ENCODE measurements at regions not wholly inside any gene's neighbourhood (a gene's known extent, or its start where the extent isn't known, plus 50 kb on each side); places are given as distances from the start of the nearest gene placed in this dataset.

- no TSS peak for BruUV-seq (replicated peaks)
- no peak for TF ChIP-seq EZH2 (IDR thresholded peaks at IDR 0.05; ENCODE audit: borderline replicate concordance, low read depth, low read length, poor library complexity, severe bottlenecking)
- TF ChIP-seq, protein P1, sequence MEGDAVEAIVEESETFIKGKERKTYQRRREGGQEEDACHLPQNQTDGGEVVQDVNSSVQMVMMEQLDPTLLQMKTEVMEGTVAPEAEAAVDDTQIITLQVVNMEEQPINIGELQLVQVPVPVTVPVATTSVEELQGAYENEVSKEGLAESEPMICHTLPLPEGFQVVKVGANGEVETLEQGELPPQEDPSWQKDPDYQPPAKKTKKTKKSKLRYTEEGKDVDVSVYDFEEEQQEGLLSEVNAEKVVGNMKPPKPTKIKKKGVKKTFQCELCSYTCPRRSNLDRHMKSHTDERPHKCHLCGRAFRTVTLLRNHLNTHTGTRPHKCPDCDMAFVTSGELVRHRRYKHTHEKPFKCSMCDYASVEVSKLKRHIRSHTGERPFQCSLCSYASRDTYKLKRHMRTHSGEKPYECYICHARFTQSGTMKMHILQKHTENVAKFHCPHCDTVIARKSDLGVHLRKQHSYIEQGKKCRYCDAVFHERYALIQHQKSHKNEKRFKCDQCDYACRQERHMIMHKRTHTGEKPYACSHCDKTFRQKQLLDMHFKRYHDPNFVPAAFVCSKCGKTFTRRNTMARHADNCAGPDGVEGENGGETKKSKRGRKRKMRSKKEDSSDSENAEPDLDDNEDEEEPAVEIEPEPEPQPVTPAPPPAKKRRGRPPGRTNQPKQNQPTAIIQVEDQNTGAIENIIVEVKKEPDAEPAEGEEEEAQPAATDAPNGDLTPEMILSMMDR (conservative IDR thresholded peaks at IDR 0.05; ENCODE audit: low read depth, low read length), result no peak
- H3K27me3 ChIP-seq (replicated peaks; ENCODE audit: insufficient read depth, low read depth, low read length, poor library complexity), result no peaks in the 10 kb centered on the region
- peaks cover 20% of the 10 kb centered on the region for H3K4me1 ChIP-seq (ENCODE audit: insufficient read depth, low read length, poor library complexity, severe bottlenecking)
- POLR2A ChIA-PET (ENCODE audit: low non-redundant PET), result no interaction called here
- intact Hi-C loops (cut with micrococcal nuclease; ENCODE audit: unreplicated experiment), result loop anchor here (10.0 kb wide), 1 partner anchor 1046 kb away; no protein-coding TSS in a partner anchor
- no peak overlapping the region for H3K4me3 ChIP-seq (ENCODE audit: low read depth, low read length, poor library complexity, severe bottlenecking)
- no peak for DNase-seq (ENCODE audit: low spot score)
- CTCF ChIA-PET, result no interaction called here
- H3K27ac ChIP-seq (ENCODE audit: low read depth, low read length, poor library complexity, severe bottlenecking), result no peak overlapping the region
- H3K36me3 ChIP-seq (ENCODE audit: insufficient read depth, low read length, poor library complexity, severe bottlenecking), result no peaks in the 10 kb centered on the region
- no peaks in the 10 kb centered on the region for H3K9me3 ChIP-seq (ENCODE audit: low read depth, low read length, poor library complexity, severe bottlenecking)
These were observed 1031.8 kb upstream of the NR2F2 start for GRCh38 chr15:95298729-95299128.

DNA sequence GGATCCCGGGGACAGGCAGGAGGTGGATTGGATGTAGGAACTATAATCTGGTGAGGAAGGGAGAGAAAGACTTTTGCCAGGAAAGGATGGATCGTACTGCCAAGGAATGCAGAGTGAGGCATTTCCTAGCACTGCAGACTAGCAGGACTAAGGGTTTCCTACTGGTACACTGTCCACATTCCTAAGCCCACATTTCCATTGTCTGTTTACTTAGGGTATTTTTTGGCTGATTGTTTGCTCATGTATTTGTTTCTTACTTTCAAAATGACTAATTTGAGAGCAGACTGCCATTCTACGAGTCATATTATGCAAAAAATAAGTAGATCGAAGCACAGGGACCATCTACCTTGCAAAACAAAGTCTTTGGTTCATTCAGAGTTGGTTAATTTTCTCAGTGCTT, 1029.5 kb upstream of the NR2F2 start:
- intact Hi-C loops (cut with micrococcal nuclease; ENCODE audit: unreplicated experiment), result no loop called here
- DNase-seq (ENCODE audit: low spot score), result no peak
- POLR2A ChIA-PET (ENCODE audit: low non-redundant PET), result no interaction called here
- Histone ChIP-seq H3K4me3 (ENCODE audit: low read depth, low read length, poor library complexity, severe bottlenecking) (no peak overlapping the region), H3K27ac (ENCODE audit: low read depth, low read length, poor library complexity, severe bottlenecking) (no peak overlapping the region), H3K4me1 (ENCODE audit: insufficient read depth, low read length, poor library complexity, severe bottlenecking) (peaks cover 12% of the 10 kb centered on the region), H3K9me3 (ENCODE audit: low read depth, low read length, poor library complexity, severe bottlenecking) (no peaks in the 10 kb centered on the region), H3K36me3 (ENCODE audit: insufficient read depth, low read length, poor library complexity, severe bottlenecking) (no peaks in the 10 kb centered on the region), H3K27me3 (replicated peaks; ENCODE audit: insufficient read depth, low read depth, low read length, poor library complexity) (no peaks in the 10 kb centered on the region)
- TF ChIP-seq EZH2 (IDR thresholded peaks at IDR 0.05; ENCODE audit: borderline replicate concordance, low read depth, low read length, poor library complexity, severe bottlenecking), result no peak
- TF ChIP-seq, protein P1 (conservative IDR thresholded peaks at IDR 0.05; ENCODE audit: low read depth, low read length), result no peak
- CTCF ChIA-PET, result no interaction called here
- BruUV-seq (replicated peaks), result no TSS peak

DNA sequence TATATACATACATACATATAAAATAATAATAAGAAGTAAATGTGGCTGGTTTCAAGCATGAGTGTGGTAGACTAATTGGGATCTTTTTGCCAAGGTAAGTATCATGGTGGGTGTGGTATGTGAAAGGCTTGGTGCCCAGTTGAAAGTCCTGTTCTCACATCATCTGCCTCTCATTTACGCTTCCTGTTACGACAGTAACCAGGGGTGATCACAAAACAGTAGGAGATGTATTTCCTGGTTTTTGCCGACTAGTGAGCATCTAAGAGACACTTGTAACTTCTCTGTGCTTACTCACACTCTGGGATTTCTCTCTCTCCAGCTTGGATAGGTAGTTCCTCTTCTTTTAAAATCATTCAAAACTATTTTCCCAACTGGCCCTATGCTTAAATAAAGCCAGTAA, 1028.3 kb upstream of the NR2F2 start:
- Histone ChIP-seq H3K4me1 (ENCODE audit: insufficient read depth, low read length, poor library complexity, severe bottlenecking) (no peaks in the 10 kb centered on the region), H3K27me3 (replicated peaks; ENCODE audit: insufficient read depth, low read depth, low read length, poor library complexity) (no peaks in the 10 kb centered on the region), H3K4me3 (ENCODE audit: low read depth, low read length, poor library complexity, severe bottlenecking) (no peak overlapping the region), H3K9me3 (ENCODE audit: low read depth, low read length, poor library complexity, severe bottlenecking) (no peaks in the 10 kb centered on the region), H3K36me3 (ENCODE audit: insufficient read depth, low read length, poor library complexity, severe bottlenecking) (no peaks in the 10 kb centered on the region), H3K27ac (ENCODE audit: low read depth, low read length, poor library complexity, severe bottlenecking) (no peak overlapping the region)
- intact Hi-C loops (cut with micrococcal nuclease; ENCODE audit: unreplicated experiment), result no loop called here
- ChIA-PET CTCF (no interaction called here), POLR2A (ENCODE audit: low non-redundant PET) (no interaction called here)
- BruUV-seq (replicated peaks), result no TSS peak
- peak; percentile 38 for DNase-seq (ENCODE audit: low spot score)
- TF ChIP-seq, protein P1 (conservative IDR thresholded peaks at IDR 0.05; ENCODE audit: low read depth, low read length), result no peak
- TF ChIP-seq EZH2 (IDR thresholded peaks at IDR 0.05; ENCODE audit: borderline replicate concordance, low read depth, low read length, poor library complexity, severe bottlenecking), result no peak
